ENCODE measurements at regions not wholly inside any gene's neighbourhood (a gene's known extent, or its start where the extent isn't known, plus 50 kb on each side); places are given as distances from the start of the nearest gene placed in this dataset.

GRCh38 chr7:68828575-68828974, 769.7 kb upstream of the AUTS2 start:
- no peak for TF ChIP-seq CTCF (IDR thresholded peaks at IDR 0.05)

- TF ChIP-seq CTCF (IDR thresholded peaks at IDR 0.05) = no peak
Measured at GRCh38 chr7:68833422-68833821, 764.9 kb upstream of the AUTS2 start.

- TF ChIP-seq CTCF (IDR thresholded peaks at IDR 0.05) = no peak
Measured at GRCh38 chr7:68839014-68839413, 759.3 kb upstream of the AUTS2 start.

GRCh38 chr7:68840991-68841390, 757.3 kb upstream of the AUTS2 start:
- no peak for TF ChIP-seq CTCF (IDR thresholded peaks at IDR 0.05)

- no peak for TF ChIP-seq CTCF (IDR thresholded peaks at IDR 0.05)
Measured at GRCh38 chr7:68846811-68847325, 751.4 kb upstream of the AUTS2 start.

- TF ChIP-seq CTCF (IDR thresholded peaks at IDR 0.05) = no peak
Measured at GRCh38 chr7:68853254-68853653, 745.0 kb upstream of the AUTS2 start.

- no peak for TF ChIP-seq CTCF (IDR thresholded peaks at IDR 0.05)
Measured at GRCh38 chr7:68857571-68857970, 740.7 kb upstream of the AUTS2 start.

- TF ChIP-seq CTCF (IDR thresholded peaks at IDR 0.05) = no peak
Measured at GRCh38 chr7:68858497-68858896, 739.8 kb upstream of the AUTS2 start.
